ENCODE measurements at regions not wholly inside any gene's neighbourhood (a gene's known extent, or its start where the extent isn't known, plus 50 kb on each side); places are given as distances from the start of the nearest gene placed in this dataset.

- Histone ChIP-seq H3K27ac (no peak overlapping the region), H3K36me3 (no peaks in the 10 kb centered on the region), H3K4me1 (peaks cover 8% of the 10 kb centered on the region), H3K9me3 (no peaks in the 10 kb centered on the region), H3K4me3 (no peak overlapping the region), H3K27me3 (peaks cover 48% of the 10 kb centered on the region)
- TF ChIP-seq EP300 (IDR thresholded peaks at IDR 0.05) (no peak), POLR2A (IDR thresholded peaks at IDR 0.05) (no peak), CTCF (IDR thresholded peaks at IDR 0.05) (no peak), POLR2AphosphoS5 (IDR thresholded peaks at IDR 0.05) (no peak)
- WGBS: 49% methylated on average over 11 of the region's 11 CpGs
- no peak for DNase-seq (ENCODE audit: low spot score in 2 of 2)
Observed at GRCh38 chr13:25042151-25042865, 53.6 kb upstream of the PABPC3 start.

- H3K4me3 ChIP-seq: no peak overlapping the region
- H3K27ac ChIP-seq: no peak overlapping the region
- H3K27me3 ChIP-seq: peaks cover 60% of the 10 kb centered on the region
- no peaks in the 10 kb centered on the region for H3K9me3 ChIP-seq
- H3K4me1 ChIP-seq: peaks cover 10% of the 10 kb centered on the region
- TF ChIP-seq POLR2A (IDR thresholded peaks at IDR 0.05): no peak
- TF ChIP-seq POLR2AphosphoS5 (IDR thresholded peaks at IDR 0.05): no peak
- TF ChIP-seq EP300 (IDR thresholded peaks at IDR 0.05): no peak
- no peak for TF ChIP-seq CTCF (IDR thresholded peaks at IDR 0.05)
- no peak for DNase-seq (ENCODE audit: low spot score in 2 of 2)
- 80% methylated on average over 6 of the region's 6 CpGs for WGBS
- H3K36me3 ChIP-seq: no peaks in the 10 kb centered on the region
Observed at GRCh38 chr13:25044071-25044470, 51.9 kb upstream of the PABPC3 start.

Data from suprapubic skin (tissue), 4 donors.